DOHH2 (cell line): ENCODE measurements at regions not wholly inside any gene's neighbourhood (a gene's known extent, or its start where the extent isn't known, plus 50 kb on each side); places are given as distances from the start of the nearest gene placed in this dataset.

ENCODE experiments used
- H3F3A ChIP-seq: fragments of 200-600 bp; sonication (generic), shearing (Covaris generic); 2 replicates; pipeline ENCODE4 v1.6.0; 2016; ENCODE audit warnings: antibody characterized with exemption, mild to moderate bottlenecking; ENCODE audit not compliant: control insufficient read depth, insufficient read depth
- H3K27ac ChIP-seq: fragments of 200-600 bp; sonication (generic); 2 replicates; pipeline ENCODE4 v1.5.1; 2014; ENCODE audit warnings: low read depth, mild to moderate bottlenecking, low read length, moderate library complexity
- H3K27me3 ChIP-seq: fragments of 200-600 bp; sonication (generic); 2 replicates; pipeline ENCODE4 v1.6.1; 2014; ENCODE audit warnings: mild to moderate bottlenecking, low read length, mixed read lengths; ENCODE audit not compliant: control insufficient read depth
- H3K36me3 ChIP-seq: fragments of 200-600 bp; sonication (generic); 2 replicates; pipeline ENCODE4 v1.6.1; 2014; ENCODE audit warnings: mild to moderate bottlenecking, low read length, moderate library complexity, mixed read lengths; ENCODE audit not compliant: control insufficient read depth
- H3K4me1 ChIP-seq: fragments of 200-600 bp; sonication (generic); 2 replicates; pipeline ENCODE4 v1.6.1; 2014; ENCODE audit warnings: mild to moderate bottlenecking, low read length, mixed read lengths; ENCODE audit not compliant: control insufficient read depth
- H3K4me2 ChIP-seq: fragments of 200-600 bp; sonication (generic); 2 replicates; pipeline ENCODE4 v1.6.0; 2014; ENCODE audit warnings: mild to moderate bottlenecking, low read length, moderate library complexity
- H3K4me3 ChIP-seq: fragments of 200-600 bp; sonication (generic); 2 replicates; pipeline ENCODE4 v1.5.1; 2014; ENCODE audit warnings: mild to moderate bottlenecking, low read length, mixed read lengths
- H3K79me2 ChIP-seq: fragments of 200-600 bp; sonication (generic); 2 replicates; pipeline ENCODE4 v1.6.1; 2014; ENCODE audit warnings: mild to moderate bottlenecking, low read length, mixed read lengths; ENCODE audit not compliant: control insufficient read depth
- H3K9me2 ChIP-seq: fragments of 200-600 bp; sonication (generic); replicated peaks from 2 replicates; pipeline ENCODE4 v1.6.1; 2014; ENCODE audit warnings: mild to moderate bottlenecking, low read length, mixed read lengths; ENCODE audit not compliant: control insufficient read depth
- H3K9me3 ChIP-seq: fragments of 200-600 bp; sonication (generic); 2 replicates; pipeline ENCODE4 v1.6.1; 2014; ENCODE audit warnings: antibody characterized with exemption, low read length, mixed read lengths; ENCODE audit not compliant: control insufficient read depth, insufficient read depth
- H4K20me1 ChIP-seq: fragments of 200-600 bp; sonication (generic); 2 replicates; pipeline ENCODE4 v1.6.0; 2014; ENCODE audit warnings: low read depth, mild to moderate bottlenecking, antibody characterized with exemption, low read length, moderate library complexity; ENCODE audit not compliant: control insufficient read depth, insufficient read depth
- CTCF ChIP-seq: fragments of 200-600 bp; sonication (generic); IDR thresholded peaks from one replicate; pipeline ENCODE4 v1.5.1; 2014; ENCODE audit warnings: antibody characterized with exemption, mild to moderate bottlenecking, low read depth, low read length; ENCODE audit not compliant: poor library complexity, severe bottlenecking
- EZH2phosphoT487 ChIP-seq: fragments of 200-600 bp; sonication (generic); IDR thresholded peaks from 2 replicates; pipeline ENCODE4 v1.6.1; 2017; ENCODE audit warnings: borderline replicate concordance, mild to moderate bottlenecking, antibody characterized with exemption, low read length, moderate library complexity, mixed read lengths

DNA sequence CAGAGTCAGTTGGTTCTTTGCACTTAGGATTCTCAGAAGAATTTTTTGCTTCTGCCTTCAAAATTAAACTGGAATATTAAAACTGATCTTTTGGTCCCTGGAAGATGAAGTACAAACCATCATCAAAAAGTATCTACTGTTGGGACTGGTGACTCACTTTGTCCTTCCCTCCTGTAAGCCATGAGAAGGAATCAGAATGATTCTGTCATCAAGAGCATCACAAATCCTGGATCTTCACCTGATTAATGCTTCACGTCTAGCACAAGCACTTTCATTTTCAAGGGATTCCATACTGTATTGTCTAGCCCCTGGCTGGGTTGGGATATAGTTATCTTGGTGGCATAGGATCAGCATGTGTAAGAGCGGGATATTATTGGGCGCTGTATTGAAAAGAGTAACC lies 69.3 kb upstream of the CYP1B1 start:
- Histone ChIP-seq H3F3A (no peaks in the 10 kb centered on the region), H3K9me2 (no peaks in the 10 kb centered on the region), H3K4me1 (no peaks in the 10 kb centered on the region), H3K4me2 (no peak overlapping the region), H3K9me3 (no peaks in the 10 kb centered on the region), H4K20me1 (no peaks in the 10 kb centered on the region), H3K4me3 (no peak overlapping the region), H3K79me2 (no peaks in the 10 kb centered on the region), H3K27me3 (0 out of 2 replicates have a peak, but pooled peaks cover 3% of the 10 kb centered on the region), H3K27ac (no peak overlapping the region), H3K36me3 (no peaks in the 10 kb centered on the region)
- TF ChIP-seq CTCF (no peak), EZH2phosphoT487 (no peak)

DNA sequence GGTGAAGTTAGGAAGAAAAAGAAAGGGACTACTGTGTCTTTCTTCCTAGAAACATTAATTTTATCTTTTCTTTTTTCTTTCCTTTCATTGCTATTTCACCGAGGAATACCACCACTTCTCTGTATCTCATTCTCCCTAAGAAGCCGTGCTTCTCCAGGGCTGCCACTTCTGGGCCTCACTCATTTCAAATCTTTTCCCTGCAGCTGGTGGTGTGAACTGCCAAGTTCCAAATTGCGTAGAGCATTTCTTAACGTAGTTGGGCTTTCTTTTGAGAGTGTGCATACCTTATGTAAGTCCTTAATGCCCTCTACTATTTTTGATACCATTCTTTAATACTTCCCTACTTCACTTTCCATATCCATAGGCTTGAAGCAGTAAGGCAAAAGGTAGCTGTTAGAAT lies 66.7 kb upstream of the CYP1B1 start:
- no peak for TF ChIP-seq EZH2phosphoT487
- no peak for TF ChIP-seq CTCF

DNA sequence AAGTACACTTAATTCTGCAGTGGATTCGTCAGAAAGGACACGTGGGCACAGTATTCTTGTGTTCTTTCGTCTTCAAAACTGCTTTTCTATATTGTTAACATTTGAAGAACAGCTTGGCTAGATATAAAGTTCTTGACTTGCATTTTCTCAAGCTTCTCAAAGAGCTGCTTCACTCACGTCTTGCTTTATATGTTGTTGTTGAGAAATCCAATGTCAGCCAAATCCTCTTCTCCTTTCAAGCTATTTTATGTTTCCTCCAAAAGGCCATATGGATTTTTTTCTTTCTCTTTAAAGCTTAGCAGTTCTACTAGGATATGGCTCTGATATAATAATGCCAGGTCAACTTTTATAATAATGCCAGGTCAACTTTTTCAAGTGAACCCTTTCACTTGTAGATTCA lies 65.5 kb upstream of the CYP1B1 start:
- Histone ChIP-seq H4K20me1 (no peaks in the 10 kb centered on the region), H3K36me3 (no peaks in the 10 kb centered on the region), H3K9me3 (no peaks in the 10 kb centered on the region), H3K4me1 (no peaks in the 10 kb centered on the region), H3K79me2 (no peaks in the 10 kb centered on the region), H3K4me2 (no peak overlapping the region), H3K27me3 (0 out of 2 replicates have a peak, but pooled peaks cover 3% of the 10 kb centered on the region), H3K27ac (no peak overlapping the region), H3K9me2 (no peaks in the 10 kb centered on the region), H3K4me3 (no peak overlapping the region), H3F3A (no peaks in the 10 kb centered on the region)
- no peak for TF ChIP-seq EZH2phosphoT487
- no peak for TF ChIP-seq CTCF

More for the DNA sequence above, 66.7 kb upstream of the CYP1B1 start:
- H3K9me3 ChIP-seq: no peaks in the 10 kb centered on the region
- no peaks in the 10 kb centered on the region for H4K20me1 ChIP-seq
- H3K9me2 ChIP-seq: no peaks in the 10 kb centered on the region
- no peaks in the 10 kb centered on the region for H3K79me2 ChIP-seq
- H3K27me3 ChIP-seq: 0 out of 2 replicates have a peak, but pooled peaks cover 3% of the 10 kb centered on the region
- no peaks in the 10 kb centered on the region for H3K4me1 ChIP-seq
- H3F3A ChIP-seq: no peaks in the 10 kb centered on the region
- H3K27ac ChIP-seq: no peak overlapping the region
- no peak overlapping the region for H3K4me2 ChIP-seq
- H3K36me3 ChIP-seq: no peaks in the 10 kb centered on the region
- no peak overlapping the region for H3K4me3 ChIP-seq
